Smooth muscle cell (in vitro differentiated cells): ENCODE measurements at regions not wholly inside any gene's neighbourhood (a gene's known extent, or its start where the extent isn't known, plus 50 kb on each side); places are given as distances from the start of the nearest gene placed in this dataset.
"Not testable (repeated sequence)": the region's sequence is repeated elsewhere in the genome, so short reads cannot be mapped to it uniquely, and the experiment has no call there.

Experiments
- DNase-seq: peaks from one replicate; lab custom pipeline; 2025; ENCODE audit not compliant: unreplicated experiment; lab: John Stamatoyannopoulos, UW
- H2AFZ ChIP-seq: fragments of 200-600 bp; sonication (generic); 2 replicates; pipeline ENCODE4 v1.6.0; 2016; ENCODE audit warnings: antibody characterized with exemption, low read depth, mild to moderate bottlenecking
- H3F3A ChIP-seq: fragments of 200-600 bp; sonication (generic); 2 replicates; pipeline ENCODE4 v1.6.0; 2017; ENCODE audit warnings: antibody characterized with exemption, low read depth
- H3K27ac ChIP-seq: fragments of 200-600 bp; sonication (generic); 2 replicates; pipeline ENCODE4 v1.5.1; 2016; ENCODE audit warnings: low read depth, mild to moderate bottlenecking
- H3K27me3 ChIP-seq: fragments of 200-600 bp; sonication (generic); 2 replicates; pipeline ENCODE4 v1.6.1; 2016; ENCODE audit warnings: low read depth, mild to moderate bottlenecking
- H3K36me3 ChIP-seq: fragments of 200-600 bp; sonication (generic); 2 replicates; pipeline ENCODE4 v1.5.1; 2016; ENCODE audit warnings: low read depth
- H3K4me1 ChIP-seq: fragments of 200-600 bp; sonication (generic); 2 replicates; pipeline ENCODE4 v1.5.1; 2016; ENCODE audit warnings: low read depth
- H3K4me2 ChIP-seq: fragments of 200-600 bp; sonication (generic); 2 replicates; pipeline ENCODE4 v1.6.0; 2016; ENCODE audit warnings: mild to moderate bottlenecking
- H3K4me3 ChIP-seq: fragments of 200-600 bp; sonication (generic); 2 replicates; pipeline ENCODE4 v1.5.1; 2016; ENCODE audit warnings: mild to moderate bottlenecking
- H3K79me2 ChIP-seq: fragments of 200-600 bp; sonication (generic); 2 replicates; pipeline ENCODE4 v1.6.0; 2016; ENCODE audit warnings: low read depth, mild to moderate bottlenecking
- H3K9ac ChIP-seq: fragments of 200-600 bp; sonication (generic); 2 replicates; pipeline ENCODE4 v1.6.0; 2016; ENCODE audit warnings: low read depth
- H3K9me3 ChIP-seq: fragments of 200-600 bp; sonication (generic); replicated peaks from 2 replicates; pipeline ENCODE4 v1.5.1; 2016; ENCODE audit warnings: low read depth
- H4K20me1 ChIP-seq: fragments of 200-600 bp; sonication (generic); 2 replicates; pipeline ENCODE4 v1.6.0; 2016; ENCODE audit warnings: low read depth
- WGBS: methylation state at CpG from one replicate; pipeline ENCODE4 v1.1.7; 2016; ENCODE audit warnings: low lambda C conversion rate; 5-methylcytosine and 5-hydroxymethylcytosine counted together
- TF ChIP-seq, protein P1 (sequence below): fragments of 200-600 bp; sonication (generic); IDR thresholded peaks from 2 replicates; pipeline ENCODE4 v1.5.1; 2017; ENCODE audit warnings: borderline replicate concordance, mild to moderate bottlenecking, antibody characterized with exemption; ENCODE audit not compliant: insufficient read depth, poor library complexity, severe bottlenecking

DNA sequence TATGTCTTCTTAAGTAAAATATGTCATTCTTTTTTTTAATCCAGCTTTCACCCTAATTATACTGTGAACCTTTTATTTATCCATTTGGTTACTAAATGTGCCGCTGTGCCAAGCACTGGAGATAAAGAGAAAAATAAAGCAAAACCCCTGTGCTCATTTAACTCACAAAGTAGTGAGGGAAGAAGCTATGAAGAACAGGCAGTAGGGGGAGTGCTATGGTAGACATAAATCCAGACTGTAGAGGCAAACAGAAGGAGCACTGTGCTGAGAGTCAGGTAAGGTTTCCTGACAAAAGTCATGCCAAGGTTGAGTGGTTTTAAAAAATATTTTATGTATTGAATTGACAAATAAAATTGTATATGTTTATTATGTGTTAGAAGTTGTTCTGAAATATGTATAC, 188.5 kb upstream of the SYT10 start:
- Histone ChIP-seq H3K4me1 (no peaks in the 10 kb centered on the region), H3K9me3 (no peaks in the 10 kb centered on the region), H3K79me2 (no peaks in the 10 kb centered on the region), H3F3A (no peaks in the 10 kb centered on the region), H3K27me3 (no peaks in the 10 kb centered on the region), H3K9ac (no peak overlapping the region), H4K20me1 (no peaks in the 10 kb centered on the region), H3K4me2 (no peak overlapping the region), H2AFZ (no peak overlapping the region), H3K36me3 (no peaks in the 10 kb centered on the region), H3K27ac (no peak overlapping the region), H3K4me3 (no peak overlapping the region)
- WGBS = 90% methylated on average over 1 of the region's 1 CpG
- TF ChIP-seq, protein P1, sequence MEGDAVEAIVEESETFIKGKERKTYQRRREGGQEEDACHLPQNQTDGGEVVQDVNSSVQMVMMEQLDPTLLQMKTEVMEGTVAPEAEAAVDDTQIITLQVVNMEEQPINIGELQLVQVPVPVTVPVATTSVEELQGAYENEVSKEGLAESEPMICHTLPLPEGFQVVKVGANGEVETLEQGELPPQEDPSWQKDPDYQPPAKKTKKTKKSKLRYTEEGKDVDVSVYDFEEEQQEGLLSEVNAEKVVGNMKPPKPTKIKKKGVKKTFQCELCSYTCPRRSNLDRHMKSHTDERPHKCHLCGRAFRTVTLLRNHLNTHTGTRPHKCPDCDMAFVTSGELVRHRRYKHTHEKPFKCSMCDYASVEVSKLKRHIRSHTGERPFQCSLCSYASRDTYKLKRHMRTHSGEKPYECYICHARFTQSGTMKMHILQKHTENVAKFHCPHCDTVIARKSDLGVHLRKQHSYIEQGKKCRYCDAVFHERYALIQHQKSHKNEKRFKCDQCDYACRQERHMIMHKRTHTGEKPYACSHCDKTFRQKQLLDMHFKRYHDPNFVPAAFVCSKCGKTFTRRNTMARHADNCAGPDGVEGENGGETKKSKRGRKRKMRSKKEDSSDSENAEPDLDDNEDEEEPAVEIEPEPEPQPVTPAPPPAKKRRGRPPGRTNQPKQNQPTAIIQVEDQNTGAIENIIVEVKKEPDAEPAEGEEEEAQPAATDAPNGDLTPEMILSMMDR = no peak
- no peak for DNase-seq

DNA sequence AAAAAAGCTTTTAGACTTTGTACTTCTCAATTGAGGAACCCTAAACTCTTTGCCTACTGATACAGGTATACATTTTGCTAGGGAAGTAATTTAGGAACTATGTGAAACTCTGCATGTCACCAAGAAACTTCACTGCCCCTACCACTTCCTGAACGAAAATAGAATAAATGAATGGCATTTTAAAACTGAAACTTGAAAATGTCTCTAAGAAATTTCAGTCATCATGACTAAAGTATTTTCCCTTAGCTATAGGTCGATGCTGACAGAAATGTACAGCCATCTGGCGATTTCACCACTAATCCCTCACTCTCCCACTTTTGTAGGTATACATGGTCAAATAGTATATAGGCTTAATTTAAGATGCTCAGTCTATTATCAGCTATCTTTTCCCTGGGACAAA, 194.9 kb upstream of the SYT10 start:
- no peak overlapping the region for H3K4me3 ChIP-seq
- no peak overlapping the region for H3K9ac ChIP-seq
- H3K4me2 ChIP-seq = no peak overlapping the region
- H3K36me3 ChIP-seq = no peaks in the 10 kb centered on the region
- no peaks in the 10 kb centered on the region for H3K4me1 ChIP-seq
- H3K9me3 ChIP-seq = no peaks in the 10 kb centered on the region
- H3K27me3 ChIP-seq = no peaks in the 10 kb centered on the region
- DNase-seq = no peak
- WGBS = 73% methylated on average over 3 of the region's 3 CpGs
- H3K27ac ChIP-seq = no peak overlapping the region
- H4K20me1 ChIP-seq = no peaks in the 10 kb centered on the region
- TF ChIP-seq, protein P1 = no peak
- H2AFZ ChIP-seq = no peak overlapping the region
- H3K79me2 ChIP-seq = no peaks in the 10 kb centered on the region
- H3F3A ChIP-seq = no peaks in the 10 kb centered on the region

DNA sequence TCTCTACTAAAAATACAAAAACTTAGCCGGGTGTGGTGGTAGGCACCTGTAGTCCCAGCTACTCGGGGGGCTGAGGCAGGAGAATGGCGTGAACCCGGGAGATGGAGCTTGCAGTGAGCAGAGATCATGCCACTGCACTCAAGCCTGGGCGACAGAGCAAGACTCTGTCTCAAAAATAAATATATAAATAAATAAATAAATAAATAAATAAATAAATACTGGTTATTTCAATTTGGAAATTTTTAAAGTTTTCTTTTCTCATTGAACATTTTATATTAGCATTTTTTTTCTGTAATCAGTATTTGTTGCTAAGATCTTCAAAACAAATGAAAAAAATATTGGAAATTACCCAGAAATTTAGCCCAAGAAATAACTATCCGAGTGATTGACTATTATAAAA, 197.3 kb upstream of the SYT10 start:
- not testable (repeated sequence) for H3F3A ChIP-seq, H3K4me3 ChIP-seq, H3K27me3 ChIP-seq, H3K79me2 ChIP-seq, H3K9ac ChIP-seq, DNase-seq, H3K36me3 ChIP-seq, H3K4me2 ChIP-seq, H4K20me1 ChIP-seq, H2AFZ ChIP-seq, H3K4me1 ChIP-seq, H3K9me3 ChIP-seq, H3K27ac ChIP-seq
- 95% methylated on average over 6 of the region's 6 CpGs for WGBS

DNA sequence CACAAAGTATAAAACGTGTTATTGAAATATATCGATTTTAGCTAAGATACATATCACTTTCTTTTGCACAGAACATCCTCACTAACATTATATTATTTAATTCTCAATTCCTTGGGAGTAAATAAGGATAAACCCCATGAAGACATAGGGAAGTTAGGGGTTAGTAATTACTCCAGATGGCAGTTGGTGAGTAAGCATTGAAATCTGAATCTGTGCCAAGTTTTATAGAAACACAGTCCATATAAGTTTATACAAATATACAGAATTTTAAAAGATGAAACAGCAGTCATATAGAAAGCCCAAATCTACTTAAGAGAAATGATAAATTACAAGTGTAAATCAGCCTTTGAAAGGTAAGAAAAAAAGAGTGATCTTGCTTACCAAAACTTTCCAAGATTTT, 200.4 kb upstream of the SYT10 start:
- Histone ChIP-seq H3K4me2 (no peak overlapping the region), H3K27me3 (no peaks in the 10 kb centered on the region), H2AFZ (no peak overlapping the region), H4K20me1 (no peaks in the 10 kb centered on the region), H3F3A (no peaks in the 10 kb centered on the region), H3K4me1 (no peaks in the 10 kb centered on the region), H3K36me3 (no peaks in the 10 kb centered on the region), H3K79me2 (no peaks in the 10 kb centered on the region), H3K9me3 (no peaks in the 10 kb centered on the region), H3K27ac (no peak overlapping the region), H3K4me3 (no peak overlapping the region), H3K9ac (no peak overlapping the region)
- DNase-seq = no peak
- TF ChIP-seq, protein P1 = no peak
- 93% methylated on average over 2 of the region's 2 CpGs for WGBS
